Astrocyte (in vitro differentiated cells and primary cell): ENCODE measurements at regions not wholly inside any gene's neighbourhood (a gene's known extent, or its start where the extent isn't known, plus 50 kb on each side); places are given as distances from the start of the nearest gene placed in this dataset.

Experiments used
- DNase-seq: peaks from one replicate; pipeline ENCODE4 v3.0.0-alpha.2; 2010; ENCODE audit warnings: low read depth
- FAIRE-seq: peaks from 2 replicates; lab custom pipeline; 2011; peaks lifted over from hg19 to GRCh38; lab: Jason Lieb, UNC
- H2AFZ ChIP-seq: 2 replicates; pipeline ENCODE4 v1.6.0; 2012; ENCODE audit warnings: low read depth, low read length, inconsistent platforms
- H3K27ac ChIP-seq: 2 replicates; pipeline ENCODE4 v1.5.1; 2011; ENCODE audit warnings: low read depth, low read length, inconsistent platforms
- H3K27me3 ChIP-seq: 2 replicates; pipeline ENCODE4 v1.6.0; 2011; ENCODE audit warnings: low read length, inconsistent platforms; ENCODE audit not compliant: insufficient read depth
- H3K36me3 ChIP-seq: 2 replicates; pipeline ENCODE4 v1.5.1; 2011; ENCODE audit warnings: low read length, inconsistent platforms; ENCODE audit not compliant: insufficient read depth
- H3K4me1 ChIP-seq: 2 replicates; pipeline ENCODE4 v1.5.1; 2011; ENCODE audit warnings: low read length, inconsistent platforms; ENCODE audit not compliant: insufficient read depth
- H3K4me2 ChIP-seq: 2 replicates; pipeline ENCODE4 v1.6.0; 2012; ENCODE audit warnings: low read length, inconsistent platforms
- H3K4me3 ChIP-seq: 2 replicates; pipeline ENCODE4 v1.5.1; 2011; ENCODE audit warnings: low read depth, mild to moderate bottlenecking, low read length, inconsistent platforms; ENCODE audit not compliant: insufficient read depth
- H3K79me2 ChIP-seq: 2 replicates; pipeline ENCODE4 v1.6.0; 2012; ENCODE audit warnings: mild to moderate bottlenecking, low read length, inconsistent platforms; ENCODE audit not compliant: insufficient read depth
- H3K9ac ChIP-seq: 2 replicates; pipeline ENCODE4 v1.6.0; 2012; ENCODE audit warnings: mild to moderate bottlenecking, low read length, inconsistent platforms
- H3K9me3 ChIP-seq: 2 replicates; pipeline ENCODE4 v1.5.1; 2012; ENCODE audit warnings: low read depth, mild to moderate bottlenecking, low read length, inconsistent platforms; ENCODE audit not compliant: insufficient read depth
- H4K20me1 ChIP-seq: 2 replicates; pipeline ENCODE4 v1.6.0; 2012; ENCODE audit warnings: low read length, inconsistent platforms; ENCODE audit not compliant: insufficient read depth
- H3K27ac Mint-ChIP-seq: one replicate; pipeline ENCODE4 v1.8.0; 2021; ENCODE audit warnings: mild to moderate bottlenecking, mixed read lengths; ENCODE audit not compliant: unreplicated experiment
- H3K27me3 Mint-ChIP-seq: one replicate; pipeline ENCODE4 v1.8.0; 2021; ENCODE audit warnings: low read depth, mixed read lengths; ENCODE audit not compliant: unreplicated experiment
- H3K36me3 Mint-ChIP-seq: one replicate; pipeline ENCODE4 v1.8.0; 2021; ENCODE audit warnings: low read depth, mixed read lengths; ENCODE audit not compliant: unreplicated experiment
- H3K4me1 Mint-ChIP-seq: one replicate; pipeline ENCODE4 v1.8.0; 2021; ENCODE audit warnings: low read depth, mixed read lengths; ENCODE audit not compliant: unreplicated experiment
- H3K4me3 Mint-ChIP-seq: one replicate; pipeline ENCODE4 v1.8.0; 2021; ENCODE audit warnings: mild to moderate bottlenecking, moderate library complexity, mixed read lengths; ENCODE audit not compliant: unreplicated experiment
- H3K9me3 Mint-ChIP-seq: one replicate; pipeline ENCODE4 v1.8.0; 2021; ENCODE audit warnings: mild to moderate bottlenecking, mixed read lengths; ENCODE audit not compliant: unreplicated experiment
- CTCF ChIP-seq: IDR thresholded peaks from 2 replicates; pipeline ENCODE4 v1.5.1; 2011; ENCODE audit warnings: low read depth, mild to moderate bottlenecking, inconsistent platforms, low read length, moderate library complexity; ENCODE audit not compliant: insufficient read depth
- EZH2 ChIP-seq: IDR thresholded peaks from 2 replicates; pipeline ENCODE4 v1.6.1; 2012; ENCODE audit warnings: mild to moderate bottlenecking, low read length, inconsistent platforms; ENCODE audit not compliant: insufficient read depth

DNA sequence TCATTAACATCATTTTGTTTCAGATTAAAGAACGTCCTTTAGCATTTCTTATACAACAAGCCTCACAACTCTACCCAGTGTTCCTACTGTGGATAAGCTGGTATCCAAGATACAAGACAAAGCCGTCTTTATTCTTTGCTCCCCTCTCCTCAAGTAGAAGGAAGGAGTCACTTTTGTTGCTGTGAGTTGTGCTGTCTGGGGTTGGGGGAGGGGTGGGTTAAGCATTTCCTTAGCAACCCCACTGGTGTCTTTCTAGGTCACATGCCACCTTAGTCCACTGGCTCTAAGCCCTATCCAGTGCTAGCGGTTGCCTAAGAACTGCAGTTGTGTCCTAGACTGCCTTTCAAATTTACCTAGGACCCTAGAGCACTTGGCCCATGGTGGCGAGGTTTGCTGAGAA, 155.6 kb upstream of the PIEZO2 start:
- Histone ChIP-seq H3K27me3 (no peaks in the 10 kb centered on the region), H3K27ac (no peak overlapping the region), H3K4me3 (no peak overlapping the region), H3K79me2 (no peaks in the 10 kb centered on the region), H3K36me3 (no peaks in the 10 kb centered on the region), H4K20me1 (no peaks in the 10 kb centered on the region), H3K9ac (no peak overlapping the region), H3K4me2 (no peak overlapping the region), H3K4me1 (peaks cover 14% of the 10 kb centered on the region), H2AFZ (no peak overlapping the region), H3K9me3 (peaks cover 3% of the 10 kb centered on the region)
- Mint-ChIP-seq H3K4me3 (no peak overlapping the region), H3K4me1 (peaks cover 10% of the 10 kb centered on the region), H3K36me3 (peaks cover 3% of the 10 kb centered on the region), H3K27ac (no peak overlapping the region), H3K27me3 (no peaks in the 10 kb centered on the region), H3K9me3 (peaks cover 9% of the 10 kb centered on the region)
- FAIRE-seq, result no peak
- DNase-seq, result no peak
- no peak for TF ChIP-seq EZH2
- TF ChIP-seq CTCF, result no peak

GRCh38 chr18:11296946-11297345, 147.6 kb upstream of the PIEZO2 start:
- H3K36me3 Mint-ChIP-seq, result peaks cover 3% of the 10 kb centered on the region
- H3K4me1 ChIP-seq, result no peaks in the 10 kb centered on the region
- no peak for FAIRE-seq
- no peak overlapping the region for H3K4me3 Mint-ChIP-seq
- H3K79me2 ChIP-seq, result no peaks in the 10 kb centered on the region
- no peak overlapping the region for H3K27ac Mint-ChIP-seq
- no peaks in the 10 kb centered on the region for H3K27me3 Mint-ChIP-seq
- no peak for DNase-seq
- no peak overlapping the region for H3K9ac ChIP-seq
- no peaks in the 10 kb centered on the region for H3K36me3 ChIP-seq
- H3K27ac ChIP-seq, result no peak overlapping the region
- no peak overlapping the region for H2AFZ ChIP-seq
- H3K9me3 ChIP-seq, result no peaks in the 10 kb centered on the region
- no peaks in the 10 kb centered on the region for H3K27me3 ChIP-seq
- H3K9me3 Mint-ChIP-seq, result peaks cover 6% of the 10 kb centered on the region
- no peak overlapping the region for H3K4me2 ChIP-seq
- H4K20me1 ChIP-seq, result no peaks in the 10 kb centered on the region
- H3K4me3 ChIP-seq, result no peak overlapping the region
- H3K4me1 Mint-ChIP-seq, result no peaks in the 10 kb centered on the region
- TF ChIP-seq CTCF (no peak), EZH2 (no peak)

- no peaks in the 10 kb centered on the region for H3K36me3 Mint-ChIP-seq
- TF ChIP-seq CTCF, result no peak
- TF ChIP-seq EZH2, result no peak
- no peaks in the 10 kb centered on the region for H3K4me1 Mint-ChIP-seq
Observed at GRCh38 chr18:11293794-11294193, 144.4 kb upstream of the PIEZO2 start.

More at GRCh38 chr18:11293794-11294193, 144.4 kb upstream of the PIEZO2 start:
- Mint-ChIP-seq H3K27ac (no peak overlapping the region), H3K4me3 (no peak overlapping the region), H3K9me3 (no peaks in the 10 kb centered on the region), H3K27me3 (peaks cover 2% of the 10 kb centered on the region)
- no peak overlapping the region for H2AFZ ChIP-seq
- H3K4me1 ChIP-seq, result no peaks in the 10 kb centered on the region
- DNase-seq (no peak), FAIRE-seq (no peak)
- no peaks in the 10 kb centered on the region for H4K20me1 ChIP-seq
- H3K9ac ChIP-seq, result no peak overlapping the region
- H3K9me3 ChIP-seq, result no peaks in the 10 kb centered on the region
- H3K36me3 ChIP-seq, result no peaks in the 10 kb centered on the region
- no peaks in the 10 kb centered on the region for H3K27me3 ChIP-seq
- H3K79me2 ChIP-seq, result no peaks in the 10 kb centered on the region
- H3K4me2 ChIP-seq, result no peak overlapping the region
- no peak overlapping the region for H3K27ac ChIP-seq
- H3K4me3 ChIP-seq, result no peak overlapping the region
